Activated gamma-delta T cell treated with Interleukin-2 at 50 U/mL for 16 hours (primary cell): ENCODE measurements at regions not wholly inside any gene's neighbourhood (a gene's known extent, or its start where the extent isn't known, plus 50 kb on each side); places are given as distances from the start of the nearest gene placed in this dataset.
"Not testable (repeated sequence)": the region's sequence is repeated elsewhere in the genome, so short reads cannot be mapped to it uniquely, and the experiment has no call there.

Experiments used
- DNase-seq: peaks from one replicate; pipeline ENCODE4 v3.0.0-alpha.2; 2020

DNA sequence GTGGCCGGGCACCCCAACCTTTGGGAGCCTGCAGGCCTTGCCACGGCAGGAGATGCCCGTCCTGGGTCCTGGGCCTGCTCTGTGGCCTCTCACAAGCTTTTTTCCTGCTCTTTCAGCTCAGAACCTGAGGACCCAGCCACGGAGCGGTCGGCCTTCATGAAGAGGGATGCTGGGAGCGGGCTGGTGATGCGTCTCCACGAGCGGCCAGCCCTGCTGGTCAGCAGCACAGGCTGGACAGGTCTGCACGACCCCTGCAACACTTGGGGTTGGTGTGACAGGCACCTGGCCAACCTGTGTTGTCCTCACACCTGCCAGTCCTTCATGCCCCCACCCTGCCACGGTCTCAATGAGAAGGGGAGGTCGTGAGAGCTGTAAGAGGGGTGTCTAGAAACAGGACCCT is 170.0 kb downstream of the ADRA2C start:
- no peak for DNase-seq

DNA sequence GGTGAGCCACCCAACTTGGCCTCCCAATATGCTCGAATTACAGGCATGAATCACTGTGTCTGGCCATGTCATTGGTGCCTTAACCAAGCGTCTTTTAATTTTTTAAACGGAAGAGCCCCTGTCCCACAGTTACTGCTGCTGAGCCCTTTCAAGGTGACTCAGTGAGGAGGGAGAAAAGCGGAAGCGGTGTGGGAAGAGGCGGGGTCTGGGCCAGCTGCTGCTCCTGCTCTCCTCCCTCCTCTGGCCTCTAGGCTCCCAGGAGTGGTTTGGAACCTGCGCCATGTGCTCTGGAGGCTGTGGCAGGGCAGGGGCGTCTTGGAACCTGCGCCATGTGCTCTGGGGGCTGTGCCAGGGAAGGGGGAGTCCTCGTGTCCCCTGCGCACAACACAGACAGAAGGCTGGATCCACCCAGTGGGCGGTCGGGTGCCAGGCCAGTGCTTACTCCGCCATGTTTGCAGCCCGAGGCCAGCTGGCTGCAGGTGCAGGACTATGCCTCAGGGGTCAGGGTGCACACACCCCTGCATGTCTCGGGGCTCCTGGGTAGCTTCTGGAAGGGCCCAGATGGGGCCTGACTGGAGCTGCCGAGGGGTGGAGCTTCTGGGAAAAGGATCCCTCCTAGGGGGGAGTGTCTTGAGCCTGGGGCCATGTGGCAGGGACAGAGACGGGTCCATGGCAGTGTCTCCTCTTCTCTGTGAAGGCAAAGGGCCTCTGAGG is 171.8 kb downstream of the ADRA2C start:
- not testable (repeated sequence) for DNase-seq

DNA sequence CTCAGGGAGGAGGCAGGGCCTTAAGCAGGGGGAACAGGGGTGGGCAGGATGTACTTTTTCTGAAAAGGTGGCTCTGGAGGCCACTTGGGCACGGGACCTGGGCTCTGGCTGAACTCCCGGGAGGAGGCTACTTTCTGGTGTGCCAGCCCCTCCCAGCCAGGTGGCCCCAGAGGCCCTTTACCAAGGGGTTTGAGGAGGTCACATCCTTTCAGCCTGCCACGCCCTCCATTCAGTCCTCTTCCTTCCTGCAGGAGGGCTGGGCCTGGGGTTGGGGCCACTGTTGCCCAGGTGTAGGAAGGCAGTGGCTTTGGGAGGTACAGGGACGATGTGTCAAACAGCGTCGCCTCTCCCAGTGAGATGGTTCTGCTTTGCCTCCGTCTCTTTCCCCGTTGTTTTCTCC is 172.5 kb downstream of the ADRA2C start:
- not testable (repeated sequence) for DNase-seq

DNA sequence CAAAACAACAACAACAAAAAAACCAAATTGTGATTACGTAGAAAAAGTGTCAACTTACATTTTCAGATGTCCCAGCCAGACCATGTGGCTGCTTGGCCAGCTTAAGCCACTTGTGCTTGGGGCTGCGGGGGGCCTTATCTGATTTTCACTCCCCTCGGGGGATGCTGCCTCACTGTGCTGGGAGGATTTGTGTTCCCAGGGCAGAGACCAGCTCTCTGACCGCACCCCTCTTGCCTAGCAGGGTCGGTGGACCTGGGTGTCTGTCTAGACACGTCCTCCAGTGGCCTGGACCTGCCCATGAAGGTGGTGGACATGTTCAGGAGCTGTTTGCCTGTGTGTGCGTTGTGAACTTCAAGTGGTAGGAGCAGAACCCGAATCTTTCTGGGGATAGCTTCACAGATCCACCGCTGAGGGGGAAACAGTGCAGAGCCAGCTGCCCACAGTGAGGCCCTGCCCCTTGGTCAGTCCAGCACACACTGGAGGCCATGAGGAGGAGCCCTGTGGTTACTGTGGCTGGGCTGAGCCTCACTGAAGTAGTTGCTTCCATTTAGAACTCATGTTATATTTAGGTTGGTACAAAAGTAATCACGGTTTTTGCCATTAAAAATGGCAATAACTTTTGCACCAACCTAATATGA is 173.9 kb downstream of the ADRA2C start:
- DNase-seq = not testable (repeated sequence)

DNA sequence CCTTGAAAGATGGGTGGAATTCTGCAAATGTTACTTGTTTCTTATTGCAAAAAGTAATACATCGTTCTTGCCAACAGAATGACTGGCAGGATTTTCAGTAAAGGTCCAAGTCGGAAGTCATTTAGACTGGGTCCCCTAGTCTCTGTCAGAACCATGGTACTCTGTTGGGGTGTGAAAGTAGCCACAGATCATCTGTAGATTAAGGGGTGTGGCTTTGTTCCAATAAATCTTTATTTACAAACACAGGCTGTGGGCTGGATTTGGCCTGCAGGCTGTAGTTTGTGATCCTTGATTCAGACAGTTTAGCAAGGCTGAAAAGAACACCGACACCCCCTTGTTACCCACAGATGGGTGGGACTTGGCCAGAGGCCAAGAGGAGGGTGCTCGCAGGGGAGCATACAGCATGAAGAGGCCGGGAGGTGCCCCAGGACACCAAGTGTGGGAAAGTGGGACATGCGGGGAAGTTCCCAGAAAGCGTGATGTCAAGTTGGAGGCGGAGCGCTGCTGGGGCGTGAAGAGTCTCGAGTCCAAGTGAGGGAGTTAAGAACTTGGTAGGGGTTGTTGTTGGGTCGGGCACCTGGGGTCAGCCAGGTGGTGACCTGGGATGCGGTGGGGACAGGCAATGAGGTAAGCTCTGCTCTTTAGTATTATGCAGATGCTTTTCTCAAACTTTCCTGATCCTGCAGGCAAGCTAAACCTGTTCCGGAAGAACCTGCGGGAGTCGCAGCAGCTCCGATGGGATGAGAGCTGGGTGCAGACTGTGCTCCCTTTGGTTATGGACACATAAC is 175.7 kb downstream of the ADRA2C start:
- not testable (repeated sequence) for DNase-seq

DNA sequence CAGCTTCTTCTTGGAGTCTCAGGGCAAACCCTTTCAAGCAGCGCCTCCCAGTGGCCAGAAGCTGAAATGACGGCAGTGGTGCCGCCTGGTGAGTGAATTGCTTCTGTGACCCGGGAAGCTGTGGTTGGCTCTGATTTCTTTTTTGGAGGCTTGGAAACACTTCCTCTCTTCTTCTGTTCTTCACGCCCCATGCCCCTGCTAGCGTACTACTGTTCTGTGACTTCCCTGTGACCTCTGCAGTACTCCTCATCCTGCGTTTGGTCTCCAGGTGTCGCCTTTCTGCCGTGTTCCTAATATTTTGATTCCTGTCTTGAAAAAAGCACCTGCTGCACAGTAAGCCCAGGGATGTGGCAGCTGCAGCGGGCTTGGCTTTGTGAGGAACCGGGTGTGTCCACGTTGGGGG is 176.4 kb downstream of the ADRA2C start:
- peak; percentile 49 for DNase-seq

DNA sequence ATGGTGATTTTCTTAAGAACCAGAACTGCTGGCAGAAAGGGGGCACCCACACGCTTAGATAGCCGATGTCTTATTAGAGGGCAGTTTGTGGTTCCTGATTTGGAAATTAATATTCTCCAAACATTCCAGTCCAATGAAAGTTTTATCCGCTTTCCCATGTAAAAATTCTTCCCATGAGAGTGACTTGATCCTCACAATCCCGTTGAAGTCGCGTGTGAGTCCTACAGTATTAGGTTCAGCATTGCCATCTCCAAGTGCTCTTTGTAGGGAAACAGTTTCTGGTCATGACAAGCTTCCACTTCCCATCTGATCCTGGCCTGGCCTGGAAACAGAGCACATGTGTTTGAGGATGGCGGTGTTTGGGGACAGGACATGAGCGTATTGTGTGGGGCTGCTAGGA is 176.9 kb downstream of the ADRA2C start:
- not testable (repeated sequence) for DNase-seq

DNA sequence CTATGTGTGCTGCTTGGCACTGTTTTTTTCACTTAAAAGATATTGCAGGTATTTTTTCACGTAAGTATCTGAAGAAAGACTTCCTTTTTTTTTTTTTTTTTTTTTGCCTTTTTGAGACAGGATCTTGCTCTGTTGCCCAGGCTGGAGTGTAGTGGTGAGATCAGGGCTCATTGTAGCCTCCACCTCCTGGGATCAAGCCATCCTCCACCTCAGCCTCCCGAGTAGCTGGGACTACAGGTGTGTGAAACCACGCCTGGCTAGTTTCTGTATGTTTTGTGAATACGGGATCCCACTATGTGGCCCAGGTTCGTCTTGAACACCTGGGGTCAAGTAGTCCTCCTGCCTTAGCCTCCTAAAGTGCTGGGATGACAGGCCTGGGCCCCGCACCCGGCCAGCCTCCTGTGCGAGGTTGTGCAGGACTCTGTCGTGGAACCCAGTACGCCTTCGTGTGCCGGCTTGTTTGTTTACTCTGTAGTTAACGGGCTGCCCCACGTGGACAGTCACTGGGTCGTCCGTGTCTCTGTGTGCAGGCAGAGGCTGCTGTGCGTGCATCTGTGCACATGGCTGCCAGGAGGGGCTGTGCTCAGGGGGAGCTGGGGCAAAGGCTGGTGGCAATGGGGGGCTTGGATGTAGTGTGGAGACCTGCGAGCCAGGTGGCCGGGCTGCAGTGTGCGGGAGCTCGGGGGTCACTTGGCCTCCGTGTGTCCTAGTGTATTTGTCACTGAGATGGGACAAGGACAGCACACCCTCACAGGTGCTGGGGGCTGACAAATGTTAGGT is 179.5 kb downstream of the ADRA2C start:
- DNase-seq = no peak

DNA sequence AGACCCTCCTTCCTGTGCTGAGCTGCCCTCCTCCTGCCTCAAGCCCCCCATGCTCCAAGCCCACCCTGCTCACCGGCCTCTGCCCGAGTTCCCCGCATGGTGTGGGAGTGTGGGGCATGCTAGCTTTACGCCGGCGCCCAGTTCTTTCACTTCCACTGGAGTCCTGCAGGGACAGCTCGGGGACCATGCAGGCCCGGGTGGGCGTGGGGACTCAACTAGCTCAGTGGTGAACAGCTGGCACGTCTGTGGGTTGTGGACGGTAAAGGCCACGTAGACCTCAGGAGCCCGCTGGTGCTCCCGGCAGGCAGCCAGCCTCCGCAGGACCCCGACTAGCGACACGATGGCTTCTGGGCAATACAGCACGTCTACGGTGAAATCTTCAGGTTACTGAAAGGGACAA is 180.4 kb downstream of the ADRA2C start:
- not testable (repeated sequence) for DNase-seq

DNA sequence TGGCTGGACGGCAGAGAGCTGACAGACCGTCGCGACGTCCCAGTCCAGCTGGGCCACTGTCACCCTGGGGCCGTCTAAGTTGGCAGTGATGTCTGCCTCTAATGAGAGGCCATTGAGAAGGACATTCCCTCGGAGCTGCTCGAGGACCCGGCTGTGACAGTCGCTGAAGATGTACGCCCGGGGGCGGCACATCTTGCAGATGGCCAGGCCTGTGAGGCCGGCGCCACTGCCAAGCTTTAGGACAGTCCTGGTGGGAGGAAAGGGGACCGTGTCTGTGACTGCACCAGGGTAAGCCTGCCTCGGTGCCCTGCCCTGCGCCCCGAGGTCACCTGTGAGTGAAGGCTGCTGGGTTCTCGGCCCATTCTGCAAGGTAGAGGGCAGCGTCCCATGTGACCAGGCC is 181.6 kb downstream of the ADRA2C start:
- not testable (repeated sequence) for DNase-seq

DNA sequence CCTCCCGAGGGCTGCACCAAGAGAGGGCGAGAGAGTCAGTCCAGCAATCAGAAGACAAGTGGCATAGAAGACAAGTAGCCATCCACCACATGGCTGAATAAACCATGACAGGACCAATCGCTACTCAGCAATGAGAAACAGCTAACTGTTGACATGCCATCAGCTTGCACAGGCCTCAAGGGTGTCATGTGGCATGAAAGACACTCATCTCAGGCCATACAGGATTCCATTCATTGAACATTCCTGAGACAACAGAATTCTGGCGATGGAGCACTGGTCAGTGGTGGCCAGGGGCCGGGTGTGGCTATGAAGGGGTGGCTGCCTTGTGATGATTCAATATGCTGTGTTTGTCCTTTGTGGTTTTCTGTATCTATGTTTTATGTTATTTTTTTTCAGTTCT is 182.0 kb downstream of the ADRA2C start:
- DNase-seq = not testable (repeated sequence)

DNA sequence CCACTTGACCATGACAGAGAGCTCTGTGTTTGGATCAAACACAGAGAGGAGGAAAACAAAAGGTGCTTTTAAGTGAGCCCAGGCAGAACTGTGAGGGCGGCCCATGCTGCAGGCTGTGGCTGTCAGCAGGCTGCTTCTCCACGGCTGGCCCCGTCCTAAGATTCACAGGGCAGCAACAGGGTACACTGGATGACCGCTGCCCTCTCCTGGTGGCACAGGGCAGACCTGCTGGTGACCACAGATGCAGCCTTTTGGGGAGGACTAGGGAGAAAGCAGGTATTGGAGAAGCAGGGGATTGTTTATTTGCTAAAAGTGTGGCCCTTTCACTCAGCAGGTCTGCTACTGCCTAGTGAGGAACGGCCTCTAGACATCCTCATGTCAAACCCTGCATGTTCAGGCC is 183.7 kb downstream of the ADRA2C start:
- DNase-seq = not testable (repeated sequence)

DNA sequence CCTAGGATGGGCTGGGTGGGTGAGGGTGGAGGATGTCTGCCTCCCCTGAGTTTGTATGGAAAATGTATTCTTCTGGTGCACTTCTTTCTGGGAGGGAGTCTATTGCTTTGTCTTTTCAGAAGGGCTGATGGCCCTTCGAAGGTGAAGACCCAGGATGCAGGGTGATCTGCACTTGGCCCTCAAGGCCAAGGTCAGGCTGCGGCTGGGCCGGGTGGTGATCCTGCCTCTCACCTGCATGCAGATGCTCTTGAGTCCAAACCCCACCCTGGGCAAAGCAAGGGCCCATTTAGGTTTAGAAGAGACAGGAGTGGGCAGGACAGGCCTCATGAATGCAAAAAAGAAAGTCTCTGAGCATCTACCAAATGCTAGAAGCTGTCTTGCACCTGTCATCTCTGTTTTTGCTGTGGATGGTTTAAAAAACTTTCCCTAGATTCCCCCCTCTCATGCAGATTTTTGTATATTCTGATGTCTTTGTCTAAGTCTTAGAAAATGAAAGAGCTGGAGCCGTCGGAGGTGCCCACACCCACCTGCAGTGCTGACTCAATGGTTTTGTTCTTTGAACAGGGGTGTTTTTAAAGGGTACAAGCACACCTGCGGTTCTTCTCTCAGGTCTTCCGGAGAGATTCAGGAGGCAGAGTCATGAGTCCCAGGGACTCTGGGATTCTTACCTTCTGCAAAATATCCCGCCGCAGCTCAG is 186.4 kb downstream of the ADRA2C start:
- DNase-seq = not testable (repeated sequence)

DNA sequence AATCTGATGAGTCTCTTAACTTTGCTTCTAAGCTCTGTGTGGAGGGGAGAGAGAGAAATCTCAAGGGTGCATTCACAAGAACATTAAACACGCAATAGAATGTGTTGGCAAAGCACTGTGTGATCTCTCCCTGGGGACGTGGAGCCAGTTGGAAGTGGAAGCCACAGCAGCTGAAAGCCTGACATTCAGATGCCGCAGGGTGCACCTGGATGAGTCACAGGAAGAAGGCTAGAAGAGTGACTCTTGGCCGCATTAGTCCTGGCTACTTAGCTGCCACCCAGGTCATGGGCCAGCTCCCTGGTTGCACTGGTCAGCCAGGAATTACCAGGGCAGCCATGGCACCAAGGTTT is 186.9 kb downstream of the ADRA2C start:
- DNase-seq = not testable (repeated sequence)

DNA sequence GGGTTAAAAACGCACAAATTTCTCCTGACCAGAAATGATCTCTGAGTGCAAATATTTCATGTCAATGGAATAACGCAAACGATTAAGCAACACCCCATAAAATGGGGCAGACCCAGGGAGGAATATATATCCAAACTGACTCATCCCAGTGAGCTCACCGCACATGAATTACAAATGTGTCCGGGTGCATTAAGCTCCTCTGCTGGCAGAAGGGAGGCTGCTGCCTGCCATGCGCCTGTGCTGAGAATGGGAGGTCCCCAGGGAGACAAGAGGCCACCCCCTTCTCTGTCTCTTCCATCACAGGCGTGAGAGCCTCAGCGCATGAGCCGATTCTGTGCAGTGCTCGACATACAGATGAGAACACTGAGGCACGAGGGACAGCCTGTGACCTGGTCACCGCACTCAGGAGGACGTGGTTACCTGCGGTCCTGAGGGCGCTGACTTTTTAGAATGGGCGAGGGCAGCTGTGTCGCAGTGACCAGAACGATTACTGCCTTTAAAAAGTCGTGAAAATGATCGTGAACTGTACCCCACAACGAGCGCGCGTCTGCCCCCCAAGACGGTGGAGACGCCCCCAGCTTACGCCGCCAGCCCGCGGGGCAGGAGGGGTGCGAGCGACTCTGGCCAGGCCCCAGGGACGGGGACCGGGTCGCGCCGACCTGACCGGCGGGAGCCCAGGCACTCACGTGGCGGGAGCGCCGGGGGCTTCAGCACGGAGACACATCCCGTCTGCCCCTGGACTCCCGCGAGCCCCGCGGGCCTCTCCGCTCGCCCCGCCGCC is 188.5 kb downstream of the ADRA2C start:
- DNase-seq = peak; percentile 49

DNA sequence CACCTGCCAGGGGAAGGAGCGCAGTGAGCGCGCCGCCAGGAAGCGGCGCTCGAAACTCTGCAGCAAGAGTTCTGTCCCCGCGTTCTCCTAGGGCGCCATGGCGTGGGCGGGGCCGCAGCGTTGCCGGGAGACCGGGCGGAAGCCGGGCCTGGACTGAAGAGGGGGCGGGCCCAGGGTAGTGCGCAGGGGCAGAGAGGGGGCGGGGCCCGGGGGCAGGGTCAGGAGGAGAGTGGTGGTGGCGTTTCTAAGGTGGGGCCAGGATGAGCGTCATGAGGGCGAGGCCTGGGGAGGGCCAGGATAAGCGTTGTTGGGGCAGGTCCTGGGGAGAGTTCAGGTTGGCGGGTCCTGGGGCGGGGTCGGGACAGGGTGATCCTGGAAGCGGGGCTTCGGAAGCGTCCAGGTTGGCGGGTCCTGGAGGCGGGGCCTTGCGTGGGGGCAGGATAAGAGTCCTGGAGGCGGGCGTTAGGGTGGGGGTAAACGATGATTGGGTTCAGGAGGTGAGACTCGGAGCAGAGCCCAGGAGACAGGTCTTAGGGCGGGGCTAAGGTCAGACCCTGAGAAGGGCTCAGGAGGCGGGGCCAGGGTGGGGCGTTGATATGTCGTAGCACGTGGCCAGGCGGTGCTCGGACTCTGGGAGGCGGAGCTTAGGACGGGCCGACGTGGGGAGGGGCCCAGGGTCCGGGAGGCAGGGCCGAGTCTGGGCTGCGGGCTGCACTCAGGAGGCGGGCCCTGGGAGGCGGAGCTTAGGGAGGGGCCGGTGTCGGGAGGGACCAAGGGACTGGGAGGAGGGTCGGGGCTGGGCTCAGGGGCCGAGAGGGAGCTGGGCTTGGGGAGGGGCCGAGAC is 189.4 kb downstream of the ADRA2C start:
- peak; percentile 99 for DNase-seq

DNA sequence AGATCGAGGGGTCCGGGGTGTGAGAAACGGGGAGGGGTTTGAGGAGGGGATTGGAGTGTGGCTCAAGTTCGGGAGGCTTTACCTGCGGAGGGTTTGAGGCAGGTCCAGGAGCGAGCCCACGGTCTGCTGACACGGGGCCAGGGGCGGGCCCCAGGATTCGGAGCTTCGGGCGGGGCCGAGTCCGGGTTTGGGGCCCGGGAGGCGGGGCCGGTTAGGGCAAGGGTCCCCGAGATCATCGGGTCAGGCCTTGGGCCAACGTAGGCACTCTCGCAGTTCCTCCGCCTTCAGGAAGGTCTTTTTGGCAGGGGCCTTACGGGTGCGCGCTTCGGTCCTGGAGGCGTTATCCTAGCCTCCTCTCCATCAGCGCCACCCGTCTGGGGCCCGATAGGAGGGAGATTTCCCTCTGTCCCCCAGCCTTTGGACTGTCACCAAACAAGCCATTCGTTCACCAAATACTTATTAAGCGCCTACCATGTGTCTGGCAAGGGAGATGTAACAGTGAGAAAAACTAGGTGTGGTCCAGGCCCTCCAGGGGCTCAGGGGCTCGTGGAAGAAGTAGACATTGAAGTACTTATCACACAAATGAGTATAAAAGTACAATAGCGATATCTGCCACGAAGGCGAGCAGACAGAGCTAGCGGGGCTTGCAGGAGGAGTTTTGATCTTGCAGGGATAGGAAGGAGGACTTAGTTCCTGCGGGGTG is 190.1 kb downstream of the ADRA2C start:
- DNase-seq = not testable (repeated sequence)

DNA sequence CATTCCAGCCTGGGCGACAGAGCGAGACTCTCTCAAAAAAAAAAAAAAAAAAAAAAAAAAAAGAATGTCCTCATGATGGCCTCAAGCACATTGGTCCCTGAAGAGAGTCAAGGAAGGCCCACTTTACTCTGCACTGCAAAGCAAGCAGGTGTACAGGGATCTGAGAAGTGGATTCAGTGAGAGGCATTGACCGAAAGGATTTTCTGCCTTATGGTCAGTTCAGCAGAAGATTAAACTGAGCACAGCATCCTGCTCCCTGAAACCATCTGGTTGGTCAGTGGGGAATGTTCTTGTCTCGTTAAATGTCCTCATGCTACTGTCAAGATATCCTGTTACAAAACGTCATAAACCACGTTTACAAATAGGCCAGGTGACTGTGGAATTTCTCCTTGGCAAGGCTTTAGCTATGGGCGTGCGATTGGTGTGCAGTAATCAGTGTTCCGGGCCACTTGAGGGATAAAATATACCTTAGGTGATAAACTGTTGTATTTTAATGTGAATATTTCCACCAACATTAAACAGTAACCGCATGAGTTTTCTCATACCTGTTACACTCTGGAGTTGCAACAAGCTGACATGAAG is 195.0 kb downstream of the ADRA2C start:
- DNase-seq = not testable (repeated sequence)

DNA sequence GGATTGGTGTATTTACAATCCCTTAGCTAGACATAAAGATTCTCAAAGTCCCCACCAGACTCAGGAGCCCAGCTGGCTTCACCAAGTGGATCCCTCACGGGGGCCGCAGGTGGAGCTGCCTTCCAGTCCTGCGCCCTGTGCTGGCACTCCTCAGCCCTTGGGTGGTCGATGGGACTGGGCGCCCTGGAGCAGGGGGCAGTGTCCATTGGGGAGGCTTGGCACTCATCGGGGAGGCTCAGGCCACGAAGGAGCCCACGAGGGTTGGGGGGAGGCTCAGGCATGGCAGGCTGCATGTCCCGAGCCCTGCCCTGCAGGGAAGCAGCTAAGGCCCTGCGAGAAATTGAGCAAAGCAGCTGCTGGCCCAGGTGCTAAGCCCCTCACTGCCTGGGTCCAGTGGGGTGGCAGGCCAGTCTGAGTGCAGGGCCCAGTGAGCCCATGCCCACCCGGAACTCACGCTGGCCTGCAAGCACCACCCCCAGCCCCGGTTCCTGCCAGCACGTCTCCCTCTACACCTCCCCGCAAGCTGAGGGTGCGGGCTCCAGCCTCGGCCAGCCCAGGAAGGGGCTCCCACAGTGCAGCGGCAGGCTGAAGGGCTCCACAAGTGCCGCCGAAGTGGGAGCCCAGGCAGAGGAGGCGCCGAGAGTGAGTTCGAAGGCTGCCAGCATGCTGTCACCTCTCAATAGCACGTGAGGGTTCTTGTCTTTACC is 198.5 kb downstream of the ADRA2C start:
- DNase-seq = not testable (repeated sequence)
